A549 (cell line): ENCODE measurements at regions not wholly inside any gene's neighbourhood (a gene's known extent, or its start where the extent isn't known, plus 50 kb on each side); places are given as distances from the start of the nearest gene placed in this dataset.

Experiments used
- ATAC-seq, 2 experiments: fragments of 200-7000 bp in 1 of 2; fragments of >200 bp in 1 of 2; cut with Nextera tagmentation in 1 of 2; cut with Tn5 transposase in 1 of 2; 3 replicates each; pipeline versions ENCODE4 v1.8.0 to v1.9.1; 2018 to 2020; ENCODE audit warnings: mild to moderate bottlenecking in 1 of 2, moderate library complexity in 1 of 2
- CTCF ChIA-PET: fragments of 300-600 bp; sonication (Branson Sonifier 250); formaldehyde crosslinking; extraction: SDS; loops from one replicate; lab custom pipeline; 2021; ENCODE audit warnings: antibody characterized with exemption, inconsistent platforms; lab: Yijun Ruan, JAX
- POLR2A ChIA-PET: fragments of 350-600 bp; formaldehyde crosslinking; extraction: SDS; loops from one replicate; lab custom pipeline; 2021; ENCODE audit warnings: antibody characterized with exemption, inconsistent platforms; lab: Yijun Ruan, JAX
- DNase-seq, 2 experiments: peaks; one replicate each; pipeline versions ENCODE4 v3.0.0 to v3.0.0-alpha.2; 2011 to 2016; ENCODE audit warnings: low read depth in 1 of 2, low spot score in 1 of 2
- FAIRE-seq: peaks from 2 replicates; lab custom pipeline; 2011; peaks lifted over from hg19 to GRCh38; lab: Jason Lieb, UNC
- H3K27ac ChIP-seq, 2 experiments: fragments of >200 bp; sonication (Bioruptor Twin); formaldehyde crosslinking; 3 replicates each; pipeline ENCODE4 v1.5.1; 2016 to 2017
- H3K4me1 ChIP-seq: fragments of >200 bp; sonication (Bioruptor Twin); formaldehyde crosslinking; 3 replicates; pipeline ENCODE4 v1.6.1; 2016
- H3K4me2 ChIP-seq: fragments of >200 bp; sonication (Bioruptor Twin); formaldehyde crosslinking; 3 replicates; pipeline ENCODE4 v1.6.1; 2016
- H3K4me3 ChIP-seq: fragments of >200 bp; sonication (Bioruptor Twin); formaldehyde crosslinking; 3 replicates; pipeline ENCODE4 v1.5.1; 2016
- H3K9me3 ChIP-seq: fragments of >200 bp; sonication (Bioruptor Twin); formaldehyde crosslinking; 3 replicates; pipeline ENCODE4 v1.6.1; 2016
- BCL3 ChIP-seq: fragments of >200 bp; sonication (Bioruptor Twin); formaldehyde crosslinking; IDR thresholded peaks from 3 replicates; pipeline ENCODE4 v1.6.1; 2016
- BHLHE40 ChIP-seq: IDR thresholded peaks from 2 replicates; pipeline ENCODE4 v1.6.1; 2012; ENCODE audit warnings: low read depth, low read length, inconsistent platforms
- CHD2 ChIP-seq: fragments of 150-350 bp; IDR thresholded peaks from 2 replicates; pipeline ENCODE4 v1.6.1; 2014; ENCODE audit warnings: low read length; ENCODE audit not compliant: partially characterized antibody
- E2F6 ChIP-seq: IDR thresholded peaks from 2 replicates; pipeline ENCODE4 v1.6.1; 2012; ENCODE audit warnings: low read depth, borderline replicate concordance
- EHMT2 ChIP-seq: fragments of 200-600 bp; sonication (generic); IDR thresholded peaks from 2 replicates; pipeline ENCODE4 v1.6.1; 2016; ENCODE audit warnings: antibody characterized with exemption, low read depth, mild to moderate bottlenecking, moderate library complexity
- ELK1 ChIP-seq: fragments of 150-350 bp; IDR thresholded peaks from 2 replicates; pipeline ENCODE4 v1.6.1; 2014; ENCODE audit warnings: low read depth, mild to moderate bottlenecking, low read length
- FOSL2 ChIP-seq, 2 experiments: fragments of 450-650 bp in 1 of 2; fragments of >200 bp in 1 of 2; sonication (Bioruptor Twin) in 1 of 2; formaldehyde crosslinking; IDR thresholded peaks; 2 replicates each; pipeline versions ENCODE4 v1.5.0 to v1.6.1; 2016 to 2020; ENCODE audit warnings: mild to moderate bottlenecking in 1 of 2, moderate library complexity in 1 of 2
- HDAC2 ChIP-seq: fragments of 200-600 bp; sonication (generic); IDR thresholded peaks from 2 replicates; pipeline ENCODE4 v1.6.1; 2016
- HES2 ChIP-seq: fragments of >200 bp; sonication (Bioruptor Twin); formaldehyde crosslinking; IDR thresholded peaks from 2 replicates; pipeline ENCODE4 v1.6.1; 2016
- HEYL ChIP-seq: fragments of 250-450 bp; sonication (Bioruptor Pico); IDR thresholded peaks from 2 replicates; pipeline ENCODE4 v1.8.0; 2021; ENCODE audit warnings: mild to moderate bottlenecking, moderate library complexity
- HOXA7 ChIP-seq: fragments of 250-450 bp; sonication (Bioruptor Pico); IDR thresholded peaks from 2 replicates; pipeline ENCODE4 v1.5.0; 2020; ENCODE audit warnings: mild to moderate bottlenecking, moderate library complexity
- HOXB13 ChIP-seq: fragments of 250-450 bp; sonication (Bioruptor Pico); IDR thresholded peaks from 2 replicates; pipeline ENCODE4 v1.5.0; 2020; ENCODE audit warnings: low read depth, mild to moderate bottlenecking, moderate library complexity
- JUN ChIP-seq, 2 experiments: fragments of >200 bp; sonication (Bioruptor Twin); formaldehyde crosslinking; IDR thresholded peaks; 2 replicates in 1 of 2; 3 replicates in 1 of 2; pipeline ENCODE4 v1.6.1; 2016 to 2017
- KDM1A ChIP-seq: fragments of 200-600 bp; sonication (generic); IDR thresholded peaks from 2 replicates; pipeline ENCODE4 v1.6.1; 2016; ENCODE audit warnings: low read depth, mild to moderate bottlenecking
- NPAS2 ChIP-seq: fragments of 250-450 bp; sonication (Bioruptor Pico); IDR thresholded peaks from 2 replicates; pipeline ENCODE4 v1.8.0; 2022; ENCODE audit warnings: mild to moderate bottlenecking, moderate library complexity, borderline replicate concordance
- NR3C1 ChIP-seq: fragments of >200 bp; sonication (Bioruptor Twin); formaldehyde crosslinking; IDR thresholded peaks from 3 replicates; pipeline ENCODE4 v1.6.1; 2017
- PHF8 ChIP-seq: fragments of 200-600 bp; sonication (generic); IDR thresholded peaks from 2 replicates; pipeline ENCODE4 v1.6.1; 2016; ENCODE audit warnings: low read depth, mild to moderate bottlenecking, antibody characterized with exemption, moderate library complexity, borderline replicate concordance
- POLR2A ChIP-seq: IDR thresholded peaks from 2 replicates; pipeline ENCODE4 v1.6.1; 2012; ENCODE audit warnings: mild to moderate bottlenecking, low read length
- POLR2AphosphoS2 ChIP-seq: conservative IDR thresholded peaks from 2 replicates; pipeline ENCODE4 v1.6.1; 2012; ENCODE audit warnings: low read length, improper control_type of control experiment, inconsistent platforms
- RARB ChIP-seq: fragments of 250-450 bp; sonication (Bioruptor Pico); IDR thresholded peaks from 2 replicates; pipeline ENCODE4 v1.8.0; 2021; ENCODE audit warnings: mild to moderate bottlenecking, moderate library complexity
- RCOR1 ChIP-seq: fragments of 150-350 bp; IDR thresholded peaks from 2 replicates; pipeline ENCODE4 v1.6.1; 2014; ENCODE audit warnings: antibody characterized with exemption, low read length, low read depth
- REST ChIP-seq: fragments of 200-600 bp; sonication (generic); IDR thresholded peaks from 2 replicates; pipeline ENCODE4 v1.6.1; 2016; ENCODE audit warnings: antibody characterized with exemption, mild to moderate bottlenecking, moderate library complexity
- RFX5 ChIP-seq: fragments of 450-650 bp; IDR thresholded peaks from 2 replicates; pipeline ENCODE4 v1.7.1; 2014; ENCODE audit warnings: antibody characterized with exemption, mild to moderate bottlenecking, moderate library complexity
- SMC3 ChIP-seq: fragments of >200 bp; sonication (Bioruptor Twin); formaldehyde crosslinking; IDR thresholded peaks from 3 replicates; pipeline ENCODE4 v1.6.1; 2018; ENCODE audit warnings: inconsistent platforms
- SREBF2 ChIP-seq: fragments of 450-650 bp; IDR thresholded peaks from 2 replicates; pipeline ENCODE4 v1.6.1; 2014; ENCODE audit warnings: mild to moderate bottlenecking, moderate library complexity
- TP53 ChIP-seq: fragments of 250-450 bp; sonication (Bioruptor Pico); IDR thresholded peaks from 2 replicates; pipeline ENCODE4 v1.5.0; 2021; ENCODE audit warnings: mild to moderate bottlenecking, moderate library complexity
- ZC3H11A ChIP-seq: fragments of 450-650 bp; IDR thresholded peaks from 2 replicates; pipeline ENCODE4 v1.6.1; 2014; ENCODE audit warnings: antibody characterized with exemption, mild to moderate bottlenecking
- ZFP36 ChIP-seq: fragments of 450-650 bp; IDR thresholded peaks from 2 replicates; pipeline ENCODE4 v1.6.1; 2014; ENCODE audit warnings: borderline replicate concordance; ENCODE audit not compliant: partially characterized antibody
- WGBS: methylation state at CpG from one replicate; pipeline ENCODE4 v1.1.6; 2017; ENCODE audit errors: missing lambda C conversion rate; 5-methylcytosine and 5-hydroxymethylcytosine counted together

- Histone ChIP-seq H3K27ac (no peak overlapping the region), H3K4me3 (no peak overlapping the region), H3K4me2 (no peak overlapping the region), H3K9me3 (no peaks in the 10 kb centered on the region), H3K4me1 (no peaks in the 10 kb centered on the region)
- CTCF ChIA-PET = no interaction called here
- ATAC-seq (no peak), FAIRE-seq (no peak), DNase-seq (no peak)
- TF ChIP-seq EHMT2 = no peak
- TF ChIP-seq POLR2A = no peak
- 4% methylated on average over 2 of the region's 2 CpGs for WGBS
- POLR2A ChIA-PET = no interaction called here
These were observed 166.5 kb upstream of the RORB start for GRCh38 chr9:74330487-74331214.

GRCh38 chr9:74331607-74332006 is 165.5 kb upstream of the RORB start:
- no peak overlapping the region for H3K4me2 ChIP-seq
- no peaks in the 10 kb centered on the region for H3K9me3 ChIP-seq
- no peak overlapping the region for H3K4me3 ChIP-seq
- H3K4me1 ChIP-seq = no peaks in the 10 kb centered on the region
- ChIA-PET POLR2A (no interaction called here), CTCF (no interaction called here)
- DNase-seq (no peak), ATAC-seq (no peak), FAIRE-seq (no peak)
- H3K27ac ChIP-seq = no peak overlapping the region
- WGBS = under 1% methylated on average over 3 of the region's 3 CpGs
- TF ChIP-seq POLR2AphosphoS2 = no peak
- no peak for TF ChIP-seq TP53
- TF ChIP-seq NPAS2 (CRISPR knock-in tag) = no peak
- TF ChIP-seq HDAC2 = no peak
- TF ChIP-seq HEYL (CRISPR knock-in tag) = no peak
- TF ChIP-seq E2F6 = no peak
- no peak for TF ChIP-seq SMC3
- no peak for TF ChIP-seq RCOR1
- no peak for TF ChIP-seq BCL3
- no peak for TF ChIP-seq JUN (IDR thresholded peaks at IDR 0.05)
- no peak for TF ChIP-seq HOXB13 (CRISPR knock-in tag)
- no peak for TF ChIP-seq HES2
- no peak for TF ChIP-seq ZFP36
- TF ChIP-seq RFX5 = no peak
- TF ChIP-seq ZC3H11A = no peak
- no peak for TF ChIP-seq FOSL2 (IDR thresholded peaks at IDR 0.05)
- TF ChIP-seq FOSL2 (CRISPR knock-in tag; IDR thresholded peaks at IDR 0.05) = no peak
- TF ChIP-seq CHD2 = no peak
- no peak for TF ChIP-seq SREBF2
- no peak for TF ChIP-seq EHMT2

- ATAC-seq (no peak), DNase-seq (no peak), FAIRE-seq (no peak)
- POLR2A ChIA-PET = no interaction called here
- no peak overlapping the region for H3K4me2 ChIP-seq
- no peaks in the 10 kb centered on the region for H3K4me1 ChIP-seq
- H3K9me3 ChIP-seq = no peaks in the 10 kb centered on the region
- H3K4me3 ChIP-seq = no peak overlapping the region
- WGBS = 42% methylated on average over 5 of the region's 5 CpGs
- H3K27ac ChIP-seq = no peak overlapping the region
- CTCF ChIA-PET = no interaction called here
- TF ChIP-seq REST = no peak
- TF ChIP-seq NPAS2 (CRISPR knock-in tag) = no peak
- TF ChIP-seq PHF8 = no peak
- no peak for TF ChIP-seq KDM1A
- TF ChIP-seq RARB (CRISPR knock-in tag) = no peak
- no peak for TF ChIP-seq NR3C1
- TF ChIP-seq TP53 = no peak
- TF ChIP-seq ELK1 = no peak
- no peak for TF ChIP-seq BHLHE40
- TF ChIP-seq HOXA7 (CRISPR knock-in tag) = no peak
These were observed 163.6 kb upstream of the RORB start for GRCh38 chr9:74333384-74334032.
